Islet of Langerhans (tissue), 1 donor: ENCODE measurements at regions not wholly inside any gene's neighbourhood (a gene's known extent, or its start where the extent isn't known, plus 50 kb on each side); places are given as distances from the start of the nearest gene placed in this dataset.
"Not testable (repeated sequence)": the region's sequence is repeated elsewhere in the genome, so short reads cannot be mapped to it uniquely, and the experiment has no call there.

Experiments used
- FAIRE-seq: peaks from one replicate; lab custom pipeline; 2011; peaks lifted over from hg19 to GRCh38; lab: Jason Lieb, UNC

- FAIRE-seq, result no peak
Measured at GRCh38 chr22:47901911-47902310, 1139.5 kb downstream of the TBC1D22A start.

GRCh38 chr22:47899894-47900293 lies 1137.4 kb downstream of the TBC1D22A start:
- FAIRE-seq, result no peak

GRCh38 chr22:47898946-47899345 lies 1136.5 kb downstream of the TBC1D22A start:
- no peak for FAIRE-seq

- no peak for FAIRE-seq
Measured at GRCh38 chr22:47891609-47892008, 1129.2 kb downstream of the TBC1D22A start.

GRCh38 chr22:47888817-47889216 lies 1126.4 kb downstream of the TBC1D22A start:
- no peak for FAIRE-seq

- FAIRE-seq, result no peak
Measured at GRCh38 chr22:47884775-47885174, 1122.3 kb downstream of the TBC1D22A start.

GRCh38 chr22:47884200-47884599 lies 1121.8 kb downstream of the TBC1D22A start:
- no peak for FAIRE-seq

GRCh38 chr22:47883757-47884156 lies 1121.3 kb downstream of the TBC1D22A start:
- no peak for FAIRE-seq

GRCh38 chr22:47879346-47879745 lies 1116.9 kb downstream of the TBC1D22A start:
- no peak for FAIRE-seq

- no peak for FAIRE-seq
Measured at GRCh38 chr22:47878460-47878859, 1116.0 kb downstream of the TBC1D22A start.

- FAIRE-seq, result no peak
Measured at GRCh38 chr22:47872761-47873535, 1110.5 kb downstream of the TBC1D22A start.

- no peak for FAIRE-seq
Measured at GRCh38 chr22:47865626-47866025, 1103.2 kb downstream of the TBC1D22A start.

GRCh38 chr22:47862394-47862793 lies 1099.9 kb downstream of the TBC1D22A start:
- FAIRE-seq, result no peak

- FAIRE-seq, result not testable (repeated sequence)
Measured at GRCh38 chr22:47860907-47861306, 1098.5 kb downstream of the TBC1D22A start.

- no peak for FAIRE-seq
Measured at GRCh38 chr22:47859881-47860525, 1097.6 kb downstream of the TBC1D22A start.

- FAIRE-seq, result no peak
Measured at GRCh38 chr22:47858773-47859306, 1096.4 kb downstream of the TBC1D22A start.

- no peak for FAIRE-seq
Measured at GRCh38 chr22:47854680-47855079, 1092.2 kb downstream of the TBC1D22A start.

- no peak for FAIRE-seq
Measured at GRCh38 chr22:47854251-47854650, 1091.8 kb downstream of the TBC1D22A start.

GRCh38 chr22:47853750-47854149 lies 1091.3 kb downstream of the TBC1D22A start:
- FAIRE-seq, result no peak

GRCh38 chr22:47851586-47851985 lies 1089.1 kb downstream of the TBC1D22A start:
- no peak for FAIRE-seq

GRCh38 chr22:47850644-47851151 lies 1088.2 kb downstream of the TBC1D22A start:
- FAIRE-seq, result no peak

GRCh38 chr22:47849576-47849975 lies 1087.1 kb downstream of the TBC1D22A start:
- FAIRE-seq, result no peak

- no peak for FAIRE-seq
Measured at GRCh38 chr22:47848184-47848920, 1085.9 kb downstream of the TBC1D22A start.
